Activated CD8-positive, alpha-beta T cell treated with anti-CD3 and anti-CD28 coated beads for 36 hours (primary cell): ENCODE measurements at regions not wholly inside any gene's neighbourhood (a gene's known extent, or its start where the extent isn't known, plus 50 kb on each side); places are given as distances from the start of the nearest gene placed in this dataset.
"Not testable (repeated sequence)": the region's sequence is repeated elsewhere in the genome, so short reads cannot be mapped to it uniquely, and the experiment has no call there.

Source experiments
- ATAC-seq: fragments of 200-7000 bp; cut with Tn5 transposase; one replicate; pipeline ENCODE4 v1.10.0; 2021; ENCODE audit warnings: mild to moderate bottlenecking, moderate library complexity
- CTCF ChIA-PET: fragments of 350-600 bp; sonication (Branson Sonifier 250); formaldehyde crosslinking; loops from one replicate; lab custom pipeline; 2021; ENCODE audit warnings: antibody characterized with exemption; lab: Charles Lee
- POLR2A ChIA-PET: fragments of 350-600 bp; sonication (Branson Sonifier 250); formaldehyde crosslinking; loops from one replicate; lab custom pipeline; 2021; ENCODE audit warnings: antibody characterized with exemption; lab: Charles Lee
- DNase-seq: peaks from one replicate; pipeline ENCODE4 v3.0.0-alpha.2; 2020
- H3K27ac Mint-ChIP-seq: one replicate; pipeline ENCODE4 v1.8.0; 2021; ENCODE audit warnings: mild to moderate bottlenecking, mixed read lengths
- H3K27me3 Mint-ChIP-seq: one replicate; pipeline ENCODE4 v1.8.0; 2021; ENCODE audit warnings: mixed read lengths
- H3K36me3 Mint-ChIP-seq: one replicate; pipeline ENCODE4 v1.8.0; 2021; ENCODE audit warnings: low read depth, mixed read lengths
- H3K4me1 Mint-ChIP-seq: one replicate; pipeline ENCODE4 v1.8.0; 2021; ENCODE audit warnings: low read depth, mixed read lengths
- H3K4me3 Mint-ChIP-seq: one replicate; pipeline ENCODE4 v1.8.0; 2021; ENCODE audit warnings: mild to moderate bottlenecking, moderate library complexity, mixed read lengths
- H3K9me3 Mint-ChIP-seq: one replicate; pipeline ENCODE4 v1.8.0; 2021; ENCODE audit warnings: mixed read lengths
- CTCF ChIP-seq: fragments of 200-600 bp; IDR thresholded peaks from one replicate; pipeline ENCODE4 v1.8.0; 2022; ENCODE audit warnings: antibody characterized with exemption, mild to moderate bottlenecking
- intact Hi-C: fragments of 100-400 bp; cut with micrococcal nuclease; formaldehyde crosslinking; loops from one replicate; pipeline ENCODE4 v1.10.0; 2022

- CTCF ChIA-PET = no interaction called here
- no peak overlapping the region for H3K27ac Mint-ChIP-seq
- POLR2A ChIA-PET = no interaction called here
These were observed 614.2 kb upstream of the COBL start for GRCh38 chr7:51930834-51931233.

GRCh38 chr7:51929818-51930217, 613.2 kb upstream of the COBL start:
- TF ChIP-seq CTCF = no peak
- Mint-ChIP-seq H3K4me1 (no peaks in the 10 kb centered on the region), H3K27ac (no peak overlapping the region), H3K4me3 (no peak overlapping the region), H3K9me3 (peaks cover 9% of the 10 kb centered on the region), H3K36me3 (no peaks in the 10 kb centered on the region), H3K27me3 (no peaks in the 10 kb centered on the region)
- intact Hi-C loops = no loop called here
- ChIA-PET CTCF (no interaction called here), POLR2A (no interaction called here)
- ATAC-seq = no peak
- no peak for DNase-seq

More at GRCh38 chr7:51930834-51931233, 614.2 kb upstream of the COBL start:
- Mint-ChIP-seq H3K27me3 (no peaks in the 10 kb centered on the region), H3K4me1 (no peaks in the 10 kb centered on the region), H3K36me3 (no peaks in the 10 kb centered on the region), H3K9me3 (peaks cover 8% of the 10 kb centered on the region), H3K4me3 (no peak overlapping the region)
- DNase-seq (no peak), ATAC-seq (no peak)
- no peak for TF ChIP-seq CTCF
- intact Hi-C loops = no loop called here

- no peak for TF ChIP-seq CTCF
- Mint-ChIP-seq H3K36me3 (no peaks in the 10 kb centered on the region), H3K4me1 (no peaks in the 10 kb centered on the region), H3K4me3 (no peak overlapping the region), H3K27ac (no peak overlapping the region), H3K9me3 (peaks cover 18% of the 10 kb centered on the region), H3K27me3 (no peaks in the 10 kb centered on the region)
- CTCF ChIA-PET = no interaction called here
- POLR2A ChIA-PET = no interaction called here
- DNase-seq = no peak
- no peak for ATAC-seq
- intact Hi-C loops = no loop called here
These were observed 611.1 kb upstream of the COBL start for GRCh38 chr7:51927738-51928137.

- H3K9me3 Mint-ChIP-seq = peaks cover 18% of the 10 kb centered on the region
- no peak for DNase-seq
- H3K36me3 Mint-ChIP-seq = no peaks in the 10 kb centered on the region
- no peak overlapping the region for H3K27ac Mint-ChIP-seq
- ChIA-PET CTCF (no interaction called here), POLR2A (no interaction called here)
- ATAC-seq = no peak
- no peaks in the 10 kb centered on the region for H3K4me1 Mint-ChIP-seq
- intact Hi-C loops = no loop called here
- no peak overlapping the region for H3K4me3 Mint-ChIP-seq
- no peak for TF ChIP-seq CTCF
- H3K27me3 Mint-ChIP-seq = no peaks in the 10 kb centered on the region
These were observed 602.0 kb upstream of the COBL start for GRCh38 chr7:51918581-51918980.

GRCh38 chr7:51901489-51901840, 584.9 kb upstream of the COBL start:
- CTCF ChIA-PET = no interaction called here

GRCh38 chr7:51900755-51901488, 584.3 kb upstream of the COBL start:
- CTCF ChIA-PET, intact Hi-C loops, H3K4me1 Mint-ChIP-seq, H3K27me3 Mint-ChIP-seq, H3K36me3 Mint-ChIP-seq, POLR2A ChIA-PET, ATAC-seq, H3K4me3 Mint-ChIP-seq, DNase-seq, H3K9me3 Mint-ChIP-seq, H3K27ac Mint-ChIP-seq: not testable (repeated sequence)

More at GRCh38 chr7:51901489-51901840, 584.9 kb upstream of the COBL start:
- Mint-ChIP-seq H3K27me3 (no peaks in the 10 kb centered on the region), H3K9me3 (peaks cover 6% of the 10 kb centered on the region), H3K27ac (no peak overlapping the region), H3K4me1 (no peaks in the 10 kb centered on the region), H3K36me3 (no peaks in the 10 kb centered on the region), H3K4me3 (no peak overlapping the region)
- TF ChIP-seq CTCF = no peak
- intact Hi-C loops = no loop called here
- ATAC-seq = no peak
- POLR2A ChIA-PET = no interaction called here
- DNase-seq = no peak
